Sigmoid colon (tissue), 6 donors: ENCODE measurements at regions not wholly inside any gene's neighbourhood (a gene's known extent, or its start where the extent isn't known, plus 50 kb on each side); places are given as distances from the start of the nearest gene placed in this dataset.

Experiments
- DNase-seq: peaks from one replicate; pipeline ENCODE4 v3.0.0-alpha.2; 2019
- H3K27ac ChIP-seq, 4 donors: fragments of 200-600 bp; sonication (generic); one replicate each; pipeline ENCODE4 v1.5.1; 2016 to 2019; ENCODE audit warnings: mild to moderate bottlenecking in 1 of 4
- H3K27me3 ChIP-seq, 3 donors: fragments of 200-600 bp; sonication (generic); one replicate each; pipeline ENCODE4 v1.5.1; 2019; ENCODE audit warnings: mild to moderate bottlenecking in 1 of 3
- H3K36me3 ChIP-seq, 4 donors: fragments of 200-600 bp; sonication (generic); one replicate each; pipeline ENCODE4 v1.5.1; 2016 to 2019
- H3K4me1 ChIP-seq, 4 donors: fragments of 200-600 bp; sonication (generic); one replicate each; pipeline ENCODE4 v1.5.1; 2017 to 2019
- H3K4me3 ChIP-seq, 4 donors: fragments of 200-600 bp; sonication (generic); one replicate each; pipeline ENCODE4 v1.5.1; 2017 to 2019; ENCODE audit warnings: mild to moderate bottlenecking in 2 of 4, moderate library complexity in 1 of 4
- H3K9me3 ChIP-seq, 4 donors: fragments of 200-600 bp in 3 of 4; sonication (generic) in 3 of 4; one replicate each; pipeline versions ENCODE4 v1.5.1 to v1.6.1; 2013 to 2019
- EP300 ChIP-seq, 4 donors: sonication (generic); formaldehyde crosslinking; IDR thresholded peaks; one replicate each; pipeline ENCODE4 v1.6.1; 2017; ENCODE audit warnings: antibody characterized with exemption in 4 of 4
- POLR2A ChIP-seq, 2 donors: fragments of 450-650 bp; IDR thresholded peaks; one replicate each; pipeline ENCODE4 v1.6.1; 2016; ENCODE audit warnings: antibody characterized with exemption in 2 of 2, mild to moderate bottlenecking in 2 of 2, moderate library complexity in 2 of 2
- POLR2AphosphoS5 ChIP-seq, 4 donors: sonication (generic); formaldehyde crosslinking; IDR thresholded peaks; one replicate each; pipeline ENCODE4 v1.6.1; 2017; ENCODE audit warnings: antibody characterized with exemption in 4 of 4
- WGBS, 2 donors: extraction: QIAGEN DNeasy Blood & Tissue Kit; methylation state at CpG; one replicate each; pipeline ENCODE4 v1.1.7; 2013; 5-methylcytosine and 5-hydroxymethylcytosine counted together
- intact Hi-C: fragments of 100-400 bp; cut with DNase I; formaldehyde crosslinking; loops from one replicate; pipeline ENCODE4 v1.15.1; 2023
- TF ChIP-seq, protein P1 (sequence below), 4 experiments: fragments of 450-650 bp in 3 of 4; fragments of 200-600 bp in 1 of 4; IDR thresholded peaks; one replicate each; pipeline ENCODE4 v1.5.1; 2016 to 2019; ENCODE audit warnings: antibody characterized with exemption in 4 of 4, mild to moderate bottlenecking in 3 of 4, moderate library complexity in 2 of 4
- donor health status: healthy with polysubstance abuse.
- donor health status: healthy.

- no peak for DNase-seq
- intact Hi-C loops: no loop called here
- Histone ChIP-seq H3K4me1 (no peaks in the 10 kb centered on the region), H3K36me3 (no peaks in the 10 kb centered on the region), H3K27me3 (no peaks in the 10 kb centered on the region), H3K9me3 (no peaks in the 10 kb centered on the region), H3K27ac (no peak overlapping the region), H3K4me3 (no peak overlapping the region)
- no peak for TF ChIP-seq EP300 (IDR thresholded peaks at IDR 0.05)
- TF ChIP-seq, protein P1, sequence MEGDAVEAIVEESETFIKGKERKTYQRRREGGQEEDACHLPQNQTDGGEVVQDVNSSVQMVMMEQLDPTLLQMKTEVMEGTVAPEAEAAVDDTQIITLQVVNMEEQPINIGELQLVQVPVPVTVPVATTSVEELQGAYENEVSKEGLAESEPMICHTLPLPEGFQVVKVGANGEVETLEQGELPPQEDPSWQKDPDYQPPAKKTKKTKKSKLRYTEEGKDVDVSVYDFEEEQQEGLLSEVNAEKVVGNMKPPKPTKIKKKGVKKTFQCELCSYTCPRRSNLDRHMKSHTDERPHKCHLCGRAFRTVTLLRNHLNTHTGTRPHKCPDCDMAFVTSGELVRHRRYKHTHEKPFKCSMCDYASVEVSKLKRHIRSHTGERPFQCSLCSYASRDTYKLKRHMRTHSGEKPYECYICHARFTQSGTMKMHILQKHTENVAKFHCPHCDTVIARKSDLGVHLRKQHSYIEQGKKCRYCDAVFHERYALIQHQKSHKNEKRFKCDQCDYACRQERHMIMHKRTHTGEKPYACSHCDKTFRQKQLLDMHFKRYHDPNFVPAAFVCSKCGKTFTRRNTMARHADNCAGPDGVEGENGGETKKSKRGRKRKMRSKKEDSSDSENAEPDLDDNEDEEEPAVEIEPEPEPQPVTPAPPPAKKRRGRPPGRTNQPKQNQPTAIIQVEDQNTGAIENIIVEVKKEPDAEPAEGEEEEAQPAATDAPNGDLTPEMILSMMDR (IDR thresholded peaks at IDR 0.05): no peak
- TF ChIP-seq POLR2AphosphoS5 (IDR thresholded peaks at IDR 0.05): no peak
- no peak for TF ChIP-seq POLR2A (IDR thresholded peaks at IDR 0.05)
- 14 to 63% methylated on average over 2 of the region's 2 CpGs for WGBS, 2 donors
Observed at GRCh38 chr7:79691074-79691473, 237.6 kb upstream of the MAGI2 start.

DNA sequence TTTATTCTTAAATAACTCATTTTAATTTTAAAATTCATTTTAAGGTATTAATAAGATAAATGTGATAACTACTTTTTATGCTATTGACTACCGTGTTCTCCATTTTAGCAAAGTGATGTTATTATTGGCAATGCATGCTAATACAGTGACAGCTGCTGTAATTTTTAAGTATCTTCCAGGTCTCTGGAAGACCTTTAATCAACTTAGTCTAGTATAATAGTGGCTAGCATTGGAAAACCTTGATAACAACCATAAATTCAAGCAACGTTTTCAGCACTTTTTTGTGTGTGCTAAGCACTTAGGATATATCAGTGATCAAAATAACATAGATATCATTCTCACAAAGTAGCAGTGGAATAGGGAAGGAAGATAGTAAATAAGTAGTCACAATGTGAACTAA lies 230.9 kb upstream of the MAGI2 start:
- no peak for DNase-seq
- Histone ChIP-seq H3K4me3 (no peak overlapping the region), H3K36me3 (no peaks in the 10 kb centered on the region), H3K9me3 (peaks cover 0 to 3% (median 0%) of the 10 kb centered on the region in 4 donors), H3K4me1 (no peaks in the 10 kb centered on the region), H3K27ac (no peak overlapping the region), H3K27me3 (no peaks in the 10 kb centered on the region)
- 87 to 88% methylated on average over 2 of the region's 2 CpGs for WGBS, 2 donors
- intact Hi-C loops: no loop called here
- TF ChIP-seq POLR2A (IDR thresholded peaks at IDR 0.05) (no peak), EP300 (IDR thresholded peaks at IDR 0.05) (no peak), POLR2AphosphoS5 (IDR thresholded peaks at IDR 0.05) (no peak)
- TF ChIP-seq, protein P1 (IDR thresholded peaks at IDR 0.05): no peak

- TF ChIP-seq EP300 (IDR thresholded peaks at IDR 0.05): no peak
- TF ChIP-seq POLR2A (IDR thresholded peaks at IDR 0.05): no peak
- TF ChIP-seq, protein P1 (IDR thresholded peaks at IDR 0.05): no peak
- TF ChIP-seq POLR2AphosphoS5 (IDR thresholded peaks at IDR 0.05): no peak
- H3K27ac ChIP-seq: no peak overlapping the region
- H3K4me3 ChIP-seq: no peak overlapping the region
- intact Hi-C loops: no loop called here
- no peak for DNase-seq
- H3K9me3 ChIP-seq: peaks cover 0 to 3% (median 0%) of the 10 kb centered on the region in 4 donors
- H3K4me1 ChIP-seq: no peaks in the 10 kb centered on the region
- H3K27me3 ChIP-seq: no peaks in the 10 kb centered on the region
- H3K36me3 ChIP-seq: no peaks in the 10 kb centered on the region
- WGBS, 2 donors: 93 to 96% methylated on average over 1 of the region's 1 CpG
Observed at GRCh38 chr7:79683916-79684315, 230.4 kb upstream of the MAGI2 start.

DNA sequence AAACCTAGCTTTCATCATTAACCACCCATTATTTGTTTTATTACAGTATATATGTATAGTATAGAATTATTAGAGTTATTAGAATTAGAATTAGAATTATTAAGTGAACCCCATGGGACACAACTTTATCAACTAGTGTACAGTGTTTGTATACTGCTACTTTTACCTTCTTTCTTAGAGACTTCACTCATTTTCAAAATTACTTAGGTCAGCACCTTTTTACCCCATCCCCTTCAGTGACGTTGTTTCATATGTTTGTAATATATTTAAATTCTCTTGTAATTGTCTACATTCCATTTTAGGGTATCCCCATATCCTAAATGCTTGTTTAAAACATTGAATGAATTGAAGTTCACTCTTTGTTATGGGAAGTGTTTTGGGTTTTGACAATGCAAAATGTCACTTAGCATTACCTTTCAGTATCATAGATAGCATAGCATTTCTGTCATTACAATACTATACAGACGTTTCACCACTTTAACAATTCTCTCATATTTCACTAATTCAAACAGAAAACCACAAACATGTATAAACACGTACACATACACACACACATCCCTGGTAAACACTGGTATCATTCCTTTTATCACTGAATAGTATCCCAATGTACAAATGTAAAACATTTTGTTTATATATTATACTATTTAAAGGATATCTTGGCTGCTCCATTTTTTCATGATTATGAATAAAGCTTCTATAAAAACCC lies 229.9 kb upstream of the MAGI2 start:
- no peak for TF ChIP-seq POLR2A (IDR thresholded peaks at IDR 0.05)
- TF ChIP-seq EP300 (IDR thresholded peaks at IDR 0.05): no peak
- TF ChIP-seq, protein P1 (IDR thresholded peaks at IDR 0.05): no peak
- TF ChIP-seq POLR2AphosphoS5 (IDR thresholded peaks at IDR 0.05): no peak
- Histone ChIP-seq H3K4me1 (no peaks in the 10 kb centered on the region), H3K9me3 (peaks cover 0 to 3% (median 0%) of the 10 kb centered on the region in 4 donors), H3K27ac (no peak overlapping the region), H3K27me3 (no peaks in the 10 kb centered on the region), H3K36me3 (no peaks in the 10 kb centered on the region), H3K4me3 (no peak overlapping the region)
- no peak for DNase-seq
- whole genome bisulfite sequencing, 2 donors: 86 to 89% methylated on average over 3 of the region's 3 CpGs
- intact Hi-C loops: no loop called here

DNA sequence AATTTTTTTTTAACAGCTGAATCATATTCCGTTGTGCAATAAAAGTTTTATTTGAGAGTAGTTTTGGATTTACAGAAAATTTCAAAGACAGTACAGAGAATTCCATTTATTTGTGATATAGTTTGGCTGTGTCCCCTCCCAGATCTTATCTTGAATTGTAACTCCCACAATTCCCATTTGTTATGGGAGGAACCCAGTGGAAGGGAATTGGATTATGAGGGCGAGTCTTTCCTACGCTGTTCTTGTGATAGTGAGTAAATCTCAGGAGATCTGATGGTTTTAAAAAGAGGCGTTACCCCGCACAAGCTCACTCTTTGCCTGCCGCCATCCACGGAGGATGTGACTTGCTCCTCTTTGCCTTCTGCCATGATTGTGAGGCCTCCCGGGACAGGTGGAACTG lies 228.0 kb upstream of the MAGI2 start:
- no peak for DNase-seq
- no peak for TF ChIP-seq POLR2A (IDR thresholded peaks at IDR 0.05)
- TF ChIP-seq, protein P1 (IDR thresholded peaks at IDR 0.05): no peak
- TF ChIP-seq EP300 (IDR thresholded peaks at IDR 0.05): no peak
- TF ChIP-seq POLR2AphosphoS5 (IDR thresholded peaks at IDR 0.05): no peak
- WGBS, 2 donors: 23 to 81% methylated on average over 8 of the region's 8 CpGs
- Histone ChIP-seq H3K4me1 (no peaks in the 10 kb centered on the region), H3K9me3 (peaks cover 0 to 3% (median 0%) of the 10 kb centered on the region in 4 donors), H3K4me3 (no peak overlapping the region), H3K27ac (no peak overlapping the region), H3K27me3 (no peaks in the 10 kb centered on the region), H3K36me3 (no peaks in the 10 kb centered on the region)
- intact Hi-C loops: no loop called here
